Adipocyte (in vitro differentiated cells): ENCODE measurements at regions not wholly inside any gene's neighbourhood (a gene's known extent, or its start where the extent isn't known, plus 50 kb on each side); places are given as distances from the start of the nearest gene placed in this dataset.

ENCODE experiments used
- DNase-seq: peaks from one replicate; pipeline ENCODE4 v3.0.0-alpha.2; 2015; ENCODE audit warnings: low read depth
- H3K27me3 ChIP-seq: replicated peaks from 2 replicates; pipeline ENCODE4 v1.7.0; 2013; ENCODE audit warnings: mild to moderate bottlenecking, low read length, moderate library complexity; ENCODE audit not compliant: control insufficient read depth, insufficient read depth
- H3K36me3 ChIP-seq: 2 replicates; pipeline ENCODE4 v1.7.0; 2013; ENCODE audit warnings: low read length, mild to moderate bottlenecking, moderate library complexity; ENCODE audit not compliant: control insufficient read depth, insufficient read depth, severe bottlenecking
- H3K4me1 ChIP-seq: 2 replicates; pipeline ENCODE4 v1.7.0; 2013; ENCODE audit warnings: mild to moderate bottlenecking, low read length, moderate library complexity; ENCODE audit not compliant: control insufficient read depth, insufficient read depth
- H3K4me3 ChIP-seq: 2 replicates; pipeline ENCODE4 v1.7.0; 2013; ENCODE audit warnings: mild to moderate bottlenecking, low read length, moderate library complexity
- H3K9ac ChIP-seq: 2 replicates; pipeline ENCODE4 v1.7.0; 2013; ENCODE audit warnings: mild to moderate bottlenecking, low read length, moderate library complexity
- H3K9me3 ChIP-seq: 2 replicates; pipeline ENCODE4 v1.7.0; 2013; ENCODE audit warnings: mild to moderate bottlenecking, low read length, moderate library complexity; ENCODE audit not compliant: control insufficient read depth

GRCh38 chr11:15687342-15687741, 572.6 kb downstream of the INSC start:
- Histone ChIP-seq H3K4me3 (no peak overlapping the region), H3K27me3 (peaks cover 28% of the 10 kb centered on the region), H3K9me3 (peaks cover 22% of the 10 kb centered on the region), H3K9ac (no peak overlapping the region), H3K36me3 (no peaks in the 10 kb centered on the region), H3K4me1 (peaks cover 9% of the 10 kb centered on the region)
- DNase-seq: no peak

- peaks cover 36% of the 10 kb centered on the region for H3K27me3 ChIP-seq
- peaks cover 22% of the 10 kb centered on the region for H3K9me3 ChIP-seq
- peaks cover 9% of the 10 kb centered on the region for H3K4me1 ChIP-seq
- H3K36me3 ChIP-seq: no peaks in the 10 kb centered on the region
- no peak overlapping the region for H3K9ac ChIP-seq
- peak overlapping the region; percentile 15 for H3K4me3 ChIP-seq
- no peak for DNase-seq
Observed at GRCh38 chr11:15688351-15688792, 573.6 kb downstream of the INSC start.

GRCh38 chr11:15690320-15690719, 575.6 kb downstream of the INSC start:
- Histone ChIP-seq H3K36me3 (no peaks in the 10 kb centered on the region), H3K9ac (no peak overlapping the region), H3K4me1 (peaks cover 9% of the 10 kb centered on the region), H3K9me3 (peaks cover 14% of the 10 kb centered on the region), H3K4me3 (no peak overlapping the region), H3K27me3 (peaks cover 47% of the 10 kb centered on the region)
- DNase-seq: no peak

- Histone ChIP-seq H3K4me1 (peaks cover 9% of the 10 kb centered on the region), H3K4me3 (no peak overlapping the region), H3K27me3 (peaks cover 54% of the 10 kb centered on the region), H3K9ac (no peak overlapping the region), H3K36me3 (no peaks in the 10 kb centered on the region), H3K9me3 (peaks cover 14% of the 10 kb centered on the region)
- no peak for DNase-seq
Observed at GRCh38 chr11:15692739-15693138, 578.0 kb downstream of the INSC start.

- Histone ChIP-seq H3K9ac (no peak overlapping the region), H3K4me3 (no peak overlapping the region)
Observed at GRCh38 chr11:15695096-15695721, 580.5 kb downstream of the INSC start.

GRCh38 chr11:15696069-15696468, 581.3 kb downstream of the INSC start:
- peaks cover 42% of the 10 kb centered on the region for H3K27me3 ChIP-seq
- no peak overlapping the region for H3K4me3 ChIP-seq
- peaks cover 9% of the 10 kb centered on the region for H3K9me3 ChIP-seq
- H3K36me3 ChIP-seq: no peaks in the 10 kb centered on the region
- no peaks in the 10 kb centered on the region for H3K4me1 ChIP-seq
- no peak for DNase-seq
- no peak overlapping the region for H3K9ac ChIP-seq

More at GRCh38 chr11:15695096-15695721, 580.5 kb downstream of the INSC start:
- no peaks in the 10 kb centered on the region for H3K36me3 ChIP-seq
- peaks cover 46% of the 10 kb centered on the region for H3K27me3 ChIP-seq
- H3K4me1 ChIP-seq: no peaks in the 10 kb centered on the region
- no peak for DNase-seq
- peaks cover 14% of the 10 kb centered on the region for H3K9me3 ChIP-seq

GRCh38 chr11:15697437-15698236, 582.9 kb downstream of the INSC start:
- H3K9me3 ChIP-seq: no peaks in the 10 kb centered on the region
- DNase-seq: no peak

GRCh38 chr11:15698855-15699254, 584.1 kb downstream of the INSC start:
- Histone ChIP-seq H3K36me3 (no peaks in the 10 kb centered on the region), H3K9me3 (no peaks in the 10 kb centered on the region), H3K4me3 (no peak overlapping the region), H3K4me1 (no peaks in the 10 kb centered on the region), H3K9ac (no peak overlapping the region), H3K27me3 (peaks cover 34% of the 10 kb centered on the region)
- DNase-seq: no peak

More at GRCh38 chr11:15697437-15698236, 582.9 kb downstream of the INSC start:
- no peak overlapping the region for H3K9ac ChIP-seq
- H3K36me3 ChIP-seq: no peaks in the 10 kb centered on the region
- peaks cover 32% of the 10 kb centered on the region for H3K27me3 ChIP-seq
- H3K4me3 ChIP-seq: no peak overlapping the region
- no peaks in the 10 kb centered on the region for H3K4me1 ChIP-seq

GRCh38 chr11:15699978-15700377, 585.3 kb downstream of the INSC start:
- H3K9ac ChIP-seq: no peak overlapping the region
- H3K4me1 ChIP-seq: no peaks in the 10 kb centered on the region
- no peaks in the 10 kb centered on the region for H3K36me3 ChIP-seq
- H3K27me3 ChIP-seq: peaks cover 26% of the 10 kb centered on the region
- DNase-seq: no peak
- no peaks in the 10 kb centered on the region for H3K9me3 ChIP-seq
- H3K4me3 ChIP-seq: no peak overlapping the region

- no peak for DNase-seq
- no peak overlapping the region for H3K9ac ChIP-seq
- no peak overlapping the region for H3K4me3 ChIP-seq
- H3K4me1 ChIP-seq: no peaks in the 10 kb centered on the region
- H3K9me3 ChIP-seq: peaks cover 1% of the 10 kb centered on the region
- H3K27me3 ChIP-seq: peaks cover 21% of the 10 kb centered on the region
- H3K36me3 ChIP-seq: no peaks in the 10 kb centered on the region
Observed at GRCh38 chr11:15700456-15700855, 585.7 kb downstream of the INSC start.

GRCh38 chr11:15704064-15704463, 589.3 kb downstream of the INSC start:
- no peak for DNase-seq
- no peak overlapping the region for H3K9ac ChIP-seq
- peaks cover 16% of the 10 kb centered on the region for H3K27me3 ChIP-seq
- no peak overlapping the region for H3K4me3 ChIP-seq
- no peaks in the 10 kb centered on the region for H3K36me3 ChIP-seq
- peaks cover 13% of the 10 kb centered on the region for H3K9me3 ChIP-seq
- H3K4me1 ChIP-seq: no peaks in the 10 kb centered on the region
